Gastroesophageal sphincter (tissue), 3 donors: ENCODE measurements at regions not wholly inside any gene's neighbourhood (a gene's known extent, or its start where the extent isn't known, plus 50 kb on each side); places are given as distances from the start of the nearest gene placed in this dataset.

ENCODE experiments used
- POLR2A ChIP-seq, 2 donors: fragments of 450-650 bp; IDR thresholded peaks; one replicate each; pipeline ENCODE4 v1.6.1; 2017; ENCODE audit warnings: antibody characterized with exemption in 2 of 2, mild to moderate bottlenecking in 2 of 2, moderate library complexity in 1 of 2
- POLR2AphosphoS5 ChIP-seq: sonication (generic); formaldehyde crosslinking; IDR thresholded peaks from one replicate; pipeline ENCODE4 v1.6.1; 2017; ENCODE audit warnings: antibody characterized with exemption
- TF ChIP-seq, protein P1 (sequence below), 4 experiments: fragments of 200-600 bp in 2 of 4; fragments of 450-650 bp in 2 of 4; sonication (generic) in 1 of 4; IDR thresholded peaks; one replicate each; pipeline ENCODE4 v1.5.1; 2017 to 2019; ENCODE audit warnings: antibody characterized with exemption in 4 of 4, mild to moderate bottlenecking in 2 of 4, moderate library complexity in 2 of 4

DNA sequence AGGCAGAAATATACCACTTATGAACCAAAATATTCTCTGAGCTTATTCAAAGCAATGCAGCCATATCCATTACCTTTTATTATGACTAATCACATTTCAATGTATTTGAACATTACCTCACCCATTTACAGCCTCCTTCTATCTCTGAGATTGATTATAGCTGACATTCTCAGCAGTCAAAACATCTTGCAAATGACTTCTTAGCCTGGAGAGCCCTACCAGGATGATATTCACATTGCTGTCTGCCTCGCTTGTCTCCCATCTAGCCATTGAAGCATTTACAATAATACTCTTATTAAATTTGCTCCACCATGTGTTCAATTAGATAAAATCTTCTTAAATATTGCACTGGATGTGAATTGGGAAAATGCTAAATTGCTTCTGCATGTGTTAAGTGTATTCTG is 1879.9 kb upstream of the ACO1 start:
- TF ChIP-seq, protein P1, sequence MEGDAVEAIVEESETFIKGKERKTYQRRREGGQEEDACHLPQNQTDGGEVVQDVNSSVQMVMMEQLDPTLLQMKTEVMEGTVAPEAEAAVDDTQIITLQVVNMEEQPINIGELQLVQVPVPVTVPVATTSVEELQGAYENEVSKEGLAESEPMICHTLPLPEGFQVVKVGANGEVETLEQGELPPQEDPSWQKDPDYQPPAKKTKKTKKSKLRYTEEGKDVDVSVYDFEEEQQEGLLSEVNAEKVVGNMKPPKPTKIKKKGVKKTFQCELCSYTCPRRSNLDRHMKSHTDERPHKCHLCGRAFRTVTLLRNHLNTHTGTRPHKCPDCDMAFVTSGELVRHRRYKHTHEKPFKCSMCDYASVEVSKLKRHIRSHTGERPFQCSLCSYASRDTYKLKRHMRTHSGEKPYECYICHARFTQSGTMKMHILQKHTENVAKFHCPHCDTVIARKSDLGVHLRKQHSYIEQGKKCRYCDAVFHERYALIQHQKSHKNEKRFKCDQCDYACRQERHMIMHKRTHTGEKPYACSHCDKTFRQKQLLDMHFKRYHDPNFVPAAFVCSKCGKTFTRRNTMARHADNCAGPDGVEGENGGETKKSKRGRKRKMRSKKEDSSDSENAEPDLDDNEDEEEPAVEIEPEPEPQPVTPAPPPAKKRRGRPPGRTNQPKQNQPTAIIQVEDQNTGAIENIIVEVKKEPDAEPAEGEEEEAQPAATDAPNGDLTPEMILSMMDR (IDR thresholded peaks at IDR 0.05) = no peak
- TF ChIP-seq POLR2A (IDR thresholded peaks at IDR 0.05) = no peak
- TF ChIP-seq POLR2AphosphoS5 = no peak
